KMS-11 (cell line): ENCODE measurements at regions not wholly inside any gene's neighbourhood (a gene's known extent, or its start where the extent isn't known, plus 50 kb on each side); places are given as distances from the start of the nearest gene placed in this dataset.

Experiments
- H2AFZ ChIP-seq: fragments of 200-600 bp; sonication (generic); 2 replicates; pipeline ENCODE4 v1.6.1; 2016; ENCODE audit warnings: antibody characterized with exemption, mixed run types, low read depth
- H3K27ac ChIP-seq: fragments of 200-600 bp; sonication (generic); 2 replicates; pipeline ENCODE4 v1.6.1; 2016; ENCODE audit warnings: mild to moderate bottlenecking, mixed run types
- H3K27me3 ChIP-seq: fragments of 200-600 bp; sonication (generic); 2 replicates; pipeline ENCODE4 v1.6.1; 2017; ENCODE audit warnings: mild to moderate bottlenecking, low read depth, mixed run types, moderate library complexity; ENCODE audit not compliant: insufficient read depth
- H3K36me3 ChIP-seq: fragments of 200-600 bp; sonication (generic); 2 replicates; pipeline ENCODE4 v1.6.1; 2017; ENCODE audit warnings: mild to moderate bottlenecking, mixed run types; ENCODE audit not compliant: insufficient read depth
- H3K4me1 ChIP-seq: fragments of 200-600 bp; sonication (generic); 2 replicates; pipeline ENCODE4 v1.6.1; 2016; ENCODE audit warnings: mild to moderate bottlenecking, low read depth, mixed run types; ENCODE audit not compliant: poor library complexity, severe bottlenecking
- H3K4me2 ChIP-seq: fragments of 200-600 bp; sonication (generic); 2 replicates; pipeline ENCODE4 v1.7.0; 2016; ENCODE audit warnings: mild to moderate bottlenecking, mixed run types
- H3K4me3 ChIP-seq: fragments of 200-600 bp; sonication (generic); IDR thresholded peaks from 2 replicates; pipeline ENCODE4 v1.6.1; 2017; ENCODE audit warnings: low read depth, low read length, mixed read lengths; ENCODE audit not compliant: insufficient read depth
- H3K79me2 ChIP-seq: fragments of 200-600 bp; sonication (generic); 2 replicates; pipeline ENCODE4 v1.6.1; 2016; ENCODE audit warnings: low read depth, mixed run types; ENCODE audit not compliant: insufficient read depth
- H3K9ac ChIP-seq: fragments of 200-600 bp; sonication (generic); 2 replicates; pipeline ENCODE4 v1.6.1; 2016; ENCODE audit warnings: mild to moderate bottlenecking, mixed run types
- H4K20me1 ChIP-seq: fragments of 200-600 bp; sonication (generic); 2 replicates; pipeline ENCODE4 v1.6.1; 2016; ENCODE audit warnings: mild to moderate bottlenecking, mixed run types; ENCODE audit not compliant: insufficient read depth
- CTCF ChIP-seq: fragments of 200-600 bp; sonication (generic); conservative IDR thresholded peaks from 2 replicates; pipeline ENCODE4 v1.6.1; 2017; ENCODE audit warnings: low read depth, mild to moderate bottlenecking, antibody characterized with exemption, low read length, moderate library complexity, mixed read lengths

GRCh38 chr2:215876937-215877238 is 136.5 kb downstream of the MREG start:
- Histone ChIP-seq H3K79me2 (no peaks in the 10 kb centered on the region), H3K9ac (no peak overlapping the region), H3K27ac (no peak overlapping the region), H3K36me3 (no peaks in the 10 kb centered on the region), H3K4me3 (no peak overlapping the region), H2AFZ (no peak overlapping the region), H3K27me3 (no peaks in the 10 kb centered on the region), H3K4me2 (no peak overlapping the region), H3K4me1 (no peaks in the 10 kb centered on the region), H4K20me1 (no peaks in the 10 kb centered on the region)
- no peak for TF ChIP-seq CTCF

DNA sequence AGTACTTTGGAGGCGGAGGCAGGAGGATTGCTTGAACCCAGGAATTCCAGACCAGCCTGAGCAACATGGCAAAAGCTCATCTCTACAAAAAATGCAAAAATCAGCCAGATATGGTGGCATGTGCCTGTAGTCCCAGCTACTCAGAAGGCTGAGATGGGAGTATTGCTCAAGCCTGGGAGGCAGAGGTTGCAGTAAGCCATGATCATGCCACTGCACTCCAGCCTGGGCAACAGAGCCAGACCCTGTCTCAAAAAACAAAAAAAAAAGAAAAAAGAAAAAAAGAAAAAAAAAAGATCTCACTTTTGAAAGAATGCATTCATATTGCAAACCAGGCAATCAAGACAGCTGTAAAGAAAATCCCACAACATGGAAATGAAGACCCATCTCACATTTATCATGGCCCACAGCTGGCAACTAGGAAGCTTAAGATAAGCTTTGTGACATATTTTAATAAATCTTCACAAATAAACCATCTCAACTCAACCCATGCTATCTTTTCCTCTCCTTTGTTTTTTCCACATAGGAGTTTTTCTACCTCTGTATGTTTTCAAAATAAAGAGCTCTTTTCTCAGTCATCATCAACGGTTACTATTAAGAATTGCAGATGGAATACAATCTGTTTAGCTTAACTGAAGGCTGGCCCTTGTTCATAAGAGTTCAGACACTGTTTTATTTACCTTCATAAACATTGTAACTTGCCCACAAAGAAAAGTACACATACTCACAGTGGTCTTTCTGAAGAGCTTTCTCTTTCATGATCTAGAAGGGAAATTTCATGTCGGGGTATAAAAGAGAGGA is 137.0 kb downstream of the MREG start:
- no peak overlapping the region for H3K27ac ChIP-seq

DNA sequence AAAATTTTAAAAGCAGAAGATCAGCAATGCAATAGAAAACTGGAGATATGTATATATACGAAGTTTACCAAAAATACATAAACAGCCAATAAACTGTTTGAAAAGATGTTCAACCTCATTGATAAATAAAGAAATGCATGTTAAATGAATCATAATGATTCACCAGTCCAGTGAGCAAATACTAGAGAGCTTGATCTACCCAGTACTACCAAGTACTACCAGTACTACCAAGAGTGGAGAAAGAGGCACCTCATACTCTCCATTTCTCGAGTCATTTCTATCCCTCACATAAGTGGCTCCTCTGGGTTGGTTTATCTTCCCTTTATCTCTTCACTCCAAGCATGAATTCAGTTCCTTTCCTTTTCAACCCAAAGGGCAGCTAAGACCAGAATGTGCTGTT is 138.9 kb downstream of the MREG start:
- H3K27ac ChIP-seq: no peak overlapping the region
- H2AFZ ChIP-seq: no peak overlapping the region
- no peaks in the 10 kb centered on the region for H3K27me3 ChIP-seq
- no peak for TF ChIP-seq CTCF
- H3K4me1 ChIP-seq: peaks cover 12% of the 10 kb centered on the region
- H3K79me2 ChIP-seq: no peaks in the 10 kb centered on the region
- no peaks in the 10 kb centered on the region for H4K20me1 ChIP-seq
- H3K4me3 ChIP-seq: no peak overlapping the region
- no peak overlapping the region for H3K4me2 ChIP-seq
- H3K9ac ChIP-seq: no peak overlapping the region
- H3K36me3 ChIP-seq: no peaks in the 10 kb centered on the region

More for the DNA sequence above, 137.0 kb downstream of the MREG start:
- H3K9ac ChIP-seq: no peak overlapping the region
- H3K27me3 ChIP-seq: no peaks in the 10 kb centered on the region
- no peak overlapping the region for H3K4me3 ChIP-seq
- no peaks in the 10 kb centered on the region for H3K36me3 ChIP-seq
- H2AFZ ChIP-seq: no peak overlapping the region
- no peaks in the 10 kb centered on the region for H3K79me2 ChIP-seq
- no peaks in the 10 kb centered on the region for H4K20me1 ChIP-seq
- TF ChIP-seq CTCF: no peak
- H3K4me1 ChIP-seq: no peaks in the 10 kb centered on the region
- H3K4me2 ChIP-seq: no peak overlapping the region

DNA sequence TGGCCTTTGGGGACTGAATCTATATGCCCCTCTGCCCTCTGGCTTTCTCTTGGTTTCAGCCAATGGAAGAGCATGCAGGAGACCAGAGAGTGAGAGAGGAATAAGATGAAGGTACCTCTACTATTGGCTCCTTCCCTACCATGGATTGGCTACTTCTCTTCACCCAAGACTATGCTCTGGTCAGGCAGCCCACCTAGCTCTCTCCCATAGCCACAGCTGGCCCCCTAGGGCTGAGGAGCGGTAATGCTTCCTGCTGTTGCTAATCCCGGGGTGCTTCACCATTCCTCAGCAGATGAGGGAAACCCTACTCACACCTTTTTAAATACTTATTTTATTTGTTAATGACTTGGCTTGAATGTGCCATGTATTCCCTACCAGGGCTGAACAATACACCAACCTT is 142.4 kb downstream of the MREG start:
- H3K9ac ChIP-seq: no peak overlapping the region
- H3K4me1 ChIP-seq: peaks cover 12% of the 10 kb centered on the region
- no peak overlapping the region for H3K27ac ChIP-seq
- no peak overlapping the region for H3K4me2 ChIP-seq
- H2AFZ ChIP-seq: no peak overlapping the region
- no peaks in the 10 kb centered on the region for H3K27me3 ChIP-seq
- no peaks in the 10 kb centered on the region for H3K36me3 ChIP-seq
- H3K4me3 ChIP-seq: no peak overlapping the region
- no peaks in the 10 kb centered on the region for H3K79me2 ChIP-seq
- H4K20me1 ChIP-seq: no peaks in the 10 kb centered on the region
- peak; percentile 63 for TF ChIP-seq CTCF
